SK-N-SH treated with all-trans-retinoic acid at 6 μM for 48 hours (cell line): ENCODE measurements at regions not wholly inside any gene's neighbourhood (a gene's known extent, or its start where the extent isn't known, plus 50 kb on each side); places are given as distances from the start of the nearest gene placed in this dataset.

ENCODE experiments used
- ATAC-seq: fragments of 200-7000 bp; cut with Tn5 transposase; 3 replicates; pipeline ENCODE4 v1.9.1; 2020; ENCODE audit warnings: mild to moderate bottlenecking, moderate library complexity
- ARNTL ChIP-seq: fragments of 450-650 bp; formaldehyde crosslinking; IDR thresholded peaks from 2 replicates; pipeline ENCODE4 v1.5.0; 2020; ENCODE audit warnings: low read depth, mild to moderate bottlenecking, moderate library complexity, borderline replicate concordance
- BACH2 ChIP-seq: fragments of 250-450 bp; sonication (Bioruptor Pico); IDR thresholded peaks from 2 replicates; pipeline ENCODE4 v1.9.0; 2021; ENCODE audit warnings: mild to moderate bottlenecking, borderline replicate concordance
- CSDC2 ChIP-seq: fragments of 250-450 bp; sonication (Bioruptor Pico); IDR thresholded peaks from 2 replicates; pipeline ENCODE4 v1.5.0; 2020; ENCODE audit warnings: mild to moderate bottlenecking, moderate library complexity
- ESRRG ChIP-seq: fragments of 250-450 bp; sonication (Bioruptor Pico); IDR thresholded peaks from 2 replicates; pipeline ENCODE4 v1.6.1; 2021; ENCODE audit warnings: mild to moderate bottlenecking
- GLIS3 ChIP-seq: fragments of 250-450 bp; sonication (Bioruptor Pico); IDR thresholded peaks from 2 replicates; pipeline ENCODE4 v1.5.0; 2020; ENCODE audit warnings: mild to moderate bottlenecking, moderate library complexity
- ISL1 ChIP-seq: fragments of 250-450 bp; sonication (Bioruptor Pico); IDR thresholded peaks from 2 replicates; pipeline ENCODE4 v2.1.2; 2022; ENCODE audit warnings: mild to moderate bottlenecking, moderate library complexity
- OSR1 ChIP-seq: fragments of 250-450 bp; sonication (Bioruptor Pico); IDR thresholded peaks from 2 replicates; pipeline ENCODE4 v1.8.0; 2022; ENCODE audit warnings: moderate library complexity, mild to moderate bottlenecking, inconsistent platforms
- PPARA ChIP-seq: fragments of 250-450 bp; sonication (Bioruptor Pico); IDR thresholded peaks from 2 replicates; pipeline ENCODE4 v1.5.0; 2020; ENCODE audit warnings: mild to moderate bottlenecking, borderline replicate concordance
- RARB ChIP-seq: fragments of 250-450 bp; sonication (Bioruptor Pico); IDR thresholded peaks from 2 replicates; pipeline ENCODE4 v1.8.0; 2021; ENCODE audit warnings: mild to moderate bottlenecking, moderate library complexity
- SNAI2 ChIP-seq: fragments of 250-450 bp; sonication (Bioruptor Pico); IDR thresholded peaks from 2 replicates; pipeline ENCODE4 v1.5.0; 2020; ENCODE audit warnings: mild to moderate bottlenecking, moderate library complexity
- TOX ChIP-seq: fragments of 250-450 bp; sonication (Bioruptor Pico); IDR thresholded peaks from 2 replicates; pipeline ENCODE4 v1.8.0; 2021; ENCODE audit warnings: mild to moderate bottlenecking, moderate library complexity, borderline replicate concordance
- ZC3H10 ChIP-seq: fragments of 250-450 bp; sonication (Bioruptor Pico); IDR thresholded peaks from 2 replicates; pipeline ENCODE4 v1.5.1; 2021; ENCODE audit warnings: mild to moderate bottlenecking, moderate library complexity
- ZFP3 ChIP-seq: fragments of 250-450 bp; sonication (Bioruptor Pico); IDR thresholded peaks from 2 replicates; pipeline ENCODE4 v1.5.0; 2020; ENCODE audit warnings: mild to moderate bottlenecking, moderate library complexity
- ZFP30 ChIP-seq: fragments of 450-650 bp; formaldehyde crosslinking; IDR thresholded peaks from 2 replicates; pipeline ENCODE4 v1.5.0; 2022; ENCODE audit warnings: mild to moderate bottlenecking, moderate library complexity
- ZNF565 ChIP-seq: fragments of 450-650 bp; formaldehyde crosslinking; conservative IDR thresholded peaks from 2 replicates; pipeline ENCODE4 v1.5.0; 2020; ENCODE audit warnings: low read depth, mild to moderate bottlenecking, moderate library complexity
- ZNF70 ChIP-seq: fragments of 450-650 bp; formaldehyde crosslinking; IDR thresholded peaks from 2 replicates; pipeline ENCODE4 v1.5.0; 2020; ENCODE audit warnings: mild to moderate bottlenecking, moderate library complexity
- TF ChIP-seq, protein P1 (sequence below): fragments of 250-450 bp; sonication (Bioruptor Pico); IDR thresholded peaks from 2 replicates; pipeline ENCODE4 v1.5.1; 2020; ENCODE audit warnings: low read depth, mild to moderate bottlenecking, moderate library complexity
- TF ChIP-seq, protein P2 (sequence below): fragments of 250-450 bp; sonication (Bioruptor Pico); IDR thresholded peaks from 2 replicates; pipeline ENCODE4 v1.8.0; 2020; ENCODE audit warnings: mild to moderate bottlenecking, moderate library complexity, borderline replicate concordance
- TF ChIP-seq, protein P3 (sequence below): fragments of 250-450 bp; sonication (Bioruptor Pico); IDR thresholded peaks from 2 replicates; pipeline ENCODE4 v1.5.1; 2021; ENCODE audit warnings: mild to moderate bottlenecking, moderate library complexity
- TF ChIP-seq, protein P4 (sequence below): fragments of 250-450 bp; sonication (Bioruptor Pico); IDR thresholded peaks from 2 replicates; pipeline ENCODE4 v1.8.0; 2021; ENCODE audit warnings: low read depth, mild to moderate bottlenecking, moderate library complexity, borderline replicate concordance

DNA sequence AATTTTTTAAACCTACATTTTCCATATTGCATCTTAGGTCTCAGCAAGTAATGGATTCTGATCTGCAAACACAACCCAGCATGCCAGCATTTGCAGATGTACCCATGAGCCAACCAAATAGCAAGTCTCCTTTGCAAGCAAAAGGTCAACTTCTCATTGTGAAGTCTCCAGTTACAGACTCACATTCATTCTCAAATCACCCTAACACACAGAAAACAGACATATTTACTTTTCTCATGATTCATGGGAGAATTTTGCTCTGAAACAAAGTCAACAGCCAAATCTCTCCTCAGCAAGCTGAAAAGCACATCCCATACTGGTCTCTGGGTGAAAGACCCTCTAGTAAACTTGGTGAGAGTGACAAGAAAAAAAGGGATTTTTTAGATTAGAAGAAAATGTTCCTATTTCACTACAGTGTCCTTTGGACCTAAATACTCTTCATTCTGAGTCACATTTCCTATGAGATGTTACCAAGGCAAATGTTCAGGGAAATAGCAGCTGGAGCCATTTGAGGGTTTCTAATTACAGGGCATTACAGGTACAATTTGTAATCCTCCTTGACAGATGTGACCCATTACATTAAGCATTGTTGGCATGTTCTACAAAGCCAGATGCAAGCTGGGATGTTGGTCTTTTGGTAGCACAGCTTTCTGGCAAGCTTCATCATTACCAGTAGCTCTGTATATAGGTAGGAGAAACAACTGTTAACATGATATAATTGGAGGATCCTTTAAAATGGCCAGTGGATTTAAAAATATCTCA lies 383.3 kb downstream of the SMARCA1 start:
- peak; percentile 69 for ATAC-seq

DNA sequence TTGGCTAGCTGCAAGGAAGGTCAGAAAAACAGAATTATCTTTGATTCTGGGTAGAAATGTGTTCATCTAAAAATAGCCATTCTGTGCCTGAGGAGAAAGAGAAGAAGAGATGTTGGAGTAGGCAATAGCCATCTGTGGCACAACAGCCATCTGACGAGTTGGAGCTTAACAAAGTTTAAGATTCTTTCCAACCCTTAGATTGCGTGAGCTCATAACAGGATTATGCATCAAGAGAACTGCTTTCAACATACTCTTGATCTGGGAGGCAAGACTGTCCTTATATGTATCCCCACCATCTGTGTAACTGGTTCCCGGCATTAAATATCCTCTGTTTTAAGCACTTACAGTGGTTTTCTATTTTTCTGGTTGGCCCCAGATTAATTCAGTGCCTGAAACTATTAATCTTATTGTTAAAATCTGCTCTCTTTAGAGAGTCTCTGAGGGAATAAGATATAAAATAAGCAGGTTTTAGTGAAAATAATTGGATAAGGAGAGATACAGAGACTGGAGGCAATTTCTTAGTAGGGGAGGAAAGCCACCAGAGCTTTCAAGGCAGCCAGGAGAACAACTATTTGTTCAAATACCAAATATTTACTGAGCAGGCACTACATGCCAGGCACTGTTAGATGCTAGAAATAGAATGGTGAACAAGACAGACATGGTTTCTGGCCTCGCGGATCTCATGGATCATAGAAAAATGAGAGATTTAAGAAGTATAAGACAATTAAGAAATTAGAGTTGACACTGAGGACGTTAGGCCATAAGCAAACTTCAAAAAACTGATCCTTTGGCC lies 398.0 kb downstream of the SMARCA1 start:
- no peak for ATAC-seq
- TF ChIP-seq TOX (CRISPR knock-in tag), result no peak
- no peak for TF ChIP-seq ISL1 (CRISPR knock-in tag)
- no peak for TF ChIP-seq OSR1
- TF ChIP-seq ARNTL (CRISPR knock-in tag), result no peak
- TF ChIP-seq ZFP30 (CRISPR knock-in tag), result no peak
- no peak for TF ChIP-seq BACH2 (CRISPR knock-in tag)
- no peak for TF ChIP-seq ZFP3 (CRISPR knock-in tag)
- no peak for TF ChIP-seq SNAI2 (CRISPR knock-in tag)
- TF ChIP-seq, protein P1, sequence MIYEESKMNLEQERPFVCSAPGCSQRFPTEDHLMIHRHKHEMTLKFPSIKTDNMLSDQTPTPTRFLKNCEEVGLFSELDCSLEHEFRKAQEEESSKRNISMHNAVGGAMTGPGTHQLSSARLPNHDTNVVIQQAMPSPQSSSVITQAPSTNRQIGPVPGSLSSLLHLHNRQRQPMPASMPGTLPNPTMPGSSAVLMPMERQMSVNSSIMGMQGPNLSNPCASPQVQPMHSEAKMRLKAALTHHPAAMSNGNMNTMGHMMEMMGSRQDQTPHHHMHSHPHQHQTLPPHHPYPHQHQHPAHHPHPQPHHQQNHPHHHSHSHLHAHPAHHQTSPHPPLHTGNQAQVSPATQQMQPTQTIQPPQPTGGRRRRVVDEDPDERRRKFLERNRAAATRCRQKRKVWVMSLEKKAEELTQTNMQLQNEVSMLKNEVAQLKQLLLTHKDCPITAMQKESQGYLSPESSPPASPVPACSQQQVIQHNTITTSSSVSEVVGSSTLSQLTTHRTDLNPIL (CRISPR knock-in tag), result no peak
- TF ChIP-seq, protein P2, sequence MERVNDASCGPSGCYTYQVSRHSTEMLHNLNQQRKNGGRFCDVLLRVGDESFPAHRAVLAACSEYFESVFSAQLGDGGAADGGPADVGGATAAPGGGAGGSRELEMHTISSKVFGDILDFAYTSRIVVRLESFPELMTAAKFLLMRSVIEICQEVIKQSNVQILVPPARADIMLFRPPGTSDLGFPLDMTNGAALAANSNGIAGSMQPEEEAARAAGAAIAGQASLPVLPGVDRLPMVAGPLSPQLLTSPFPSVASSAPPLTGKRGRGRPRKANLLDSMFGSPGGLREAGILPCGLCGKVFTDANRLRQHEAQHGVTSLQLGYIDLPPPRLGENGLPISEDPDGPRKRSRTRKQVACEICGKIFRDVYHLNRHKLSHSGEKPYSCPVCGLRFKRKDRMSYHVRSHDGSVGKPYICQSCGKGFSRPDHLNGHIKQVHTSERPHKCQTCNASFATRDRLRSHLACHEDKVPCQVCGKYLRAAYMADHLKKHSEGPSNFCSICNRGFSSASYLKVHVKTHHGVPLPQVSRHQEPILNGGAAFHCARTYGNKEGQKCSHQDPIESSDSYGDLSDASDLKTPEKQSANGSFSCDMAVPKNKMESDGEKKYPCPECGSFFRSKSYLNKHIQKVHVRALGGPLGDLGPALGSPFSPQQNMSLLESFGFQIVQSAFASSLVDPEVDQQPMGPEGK (CRISPR knock-in tag), result no peak
- TF ChIP-seq ZC3H10, result no peak
- TF ChIP-seq ESRRG (CRISPR knock-in tag), result no peak
- TF ChIP-seq GLIS3 (CRISPR knock-in tag), result no peak
- TF ChIP-seq, all 23 proteins: peak for 0

More for the DNA sequence above, 383.3 kb downstream of the SMARCA1 start:
- TF ChIP-seq ISL1 (CRISPR knock-in tag) (no peak), RARB (CRISPR knock-in tag) (no peak)

DNA sequence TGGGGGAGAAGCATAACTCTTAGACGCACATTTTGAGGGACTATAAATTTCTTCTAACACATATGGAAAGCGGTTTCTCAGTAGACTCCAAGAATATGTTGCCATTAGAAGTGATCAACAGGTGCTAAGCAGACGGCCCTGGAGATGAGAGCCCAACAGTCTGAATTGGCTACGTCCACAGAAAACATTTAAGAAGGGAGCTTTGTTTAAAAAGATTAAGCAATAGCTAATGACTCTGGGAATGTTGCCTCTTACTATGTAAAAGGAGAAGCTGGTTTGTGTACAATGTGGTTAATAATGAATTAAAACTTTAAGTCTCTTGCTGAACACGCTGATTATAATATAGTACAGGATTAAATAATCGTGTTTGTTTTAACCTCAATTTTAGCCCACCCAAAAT lies 399.5 kb downstream of the SMARCA1 start:
- TF ChIP-seq ZC3H10, result no peak
- TF ChIP-seq, protein P3, sequence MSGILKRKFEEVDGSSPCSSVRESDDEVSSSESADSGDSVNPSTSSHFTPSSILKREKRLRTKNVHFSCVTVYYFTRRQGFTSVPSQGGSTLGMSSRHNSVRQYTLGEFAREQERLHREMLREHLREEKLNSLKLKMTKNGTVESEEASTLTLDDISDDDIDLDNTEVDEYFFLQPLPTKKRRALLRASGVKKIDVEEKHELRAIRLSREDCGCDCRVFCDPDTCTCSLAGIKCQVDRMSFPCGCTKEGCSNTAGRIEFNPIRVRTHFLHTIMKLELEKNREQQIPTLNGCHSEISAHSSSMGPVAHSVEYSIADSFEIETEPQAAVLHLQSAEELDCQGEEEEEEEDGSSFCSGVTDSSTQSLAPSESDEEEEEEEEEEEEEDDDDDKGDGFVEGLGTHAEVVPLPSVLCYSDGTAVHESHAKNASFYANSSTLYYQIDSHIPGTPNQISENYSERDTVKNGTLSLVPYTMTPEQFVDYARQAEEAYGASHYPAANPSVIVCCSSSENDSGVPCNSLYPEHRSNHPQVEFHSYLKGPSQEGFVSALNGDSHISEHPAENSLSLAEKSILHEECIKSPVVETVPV, result no peak
- no peak for TF ChIP-seq ZNF565 (CRISPR knock-in tag)
- TF ChIP-seq PPARA (CRISPR knock-in tag), result no peak
- ATAC-seq, result no peak

DNA sequence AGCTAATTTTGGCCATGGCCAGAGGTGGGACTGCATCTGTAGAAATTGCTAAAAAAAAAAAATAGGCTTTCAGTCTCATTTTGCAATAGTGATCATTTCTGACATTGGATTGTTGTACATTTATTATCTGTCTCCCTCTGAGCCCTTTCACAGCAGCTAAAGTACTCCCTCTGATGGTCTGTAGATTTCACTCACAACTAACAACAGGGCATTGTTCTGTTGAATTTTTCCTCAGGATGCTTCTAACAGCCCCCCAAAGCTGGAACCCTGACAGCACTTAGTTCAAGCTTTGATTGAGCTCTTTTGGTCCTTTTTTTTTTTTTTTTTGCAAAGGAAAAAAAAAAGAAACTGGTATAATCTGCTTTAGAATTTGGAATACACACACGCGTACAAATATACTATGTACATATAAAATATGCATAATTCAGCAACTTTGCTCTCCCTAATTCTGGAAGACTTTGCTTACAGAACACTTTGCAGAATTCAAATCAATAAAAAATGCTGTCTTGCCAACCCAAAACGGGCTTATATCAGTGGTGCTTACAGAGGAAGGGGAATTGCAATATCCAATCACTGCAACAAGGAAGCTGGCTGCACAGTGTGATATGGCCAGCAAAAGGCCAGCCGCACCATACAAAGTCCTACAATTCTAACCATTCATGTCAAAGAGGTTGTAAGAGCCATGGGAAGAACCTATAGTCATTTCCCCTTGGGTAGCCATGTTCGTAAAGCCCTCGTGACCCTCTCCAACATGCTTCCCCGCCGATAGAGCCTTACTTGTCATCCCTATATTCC lies 406.4 kb downstream of the SMARCA1 start:
- TF ChIP-seq SNAI2 (CRISPR knock-in tag), result no peak
- TF ChIP-seq, protein P4, sequence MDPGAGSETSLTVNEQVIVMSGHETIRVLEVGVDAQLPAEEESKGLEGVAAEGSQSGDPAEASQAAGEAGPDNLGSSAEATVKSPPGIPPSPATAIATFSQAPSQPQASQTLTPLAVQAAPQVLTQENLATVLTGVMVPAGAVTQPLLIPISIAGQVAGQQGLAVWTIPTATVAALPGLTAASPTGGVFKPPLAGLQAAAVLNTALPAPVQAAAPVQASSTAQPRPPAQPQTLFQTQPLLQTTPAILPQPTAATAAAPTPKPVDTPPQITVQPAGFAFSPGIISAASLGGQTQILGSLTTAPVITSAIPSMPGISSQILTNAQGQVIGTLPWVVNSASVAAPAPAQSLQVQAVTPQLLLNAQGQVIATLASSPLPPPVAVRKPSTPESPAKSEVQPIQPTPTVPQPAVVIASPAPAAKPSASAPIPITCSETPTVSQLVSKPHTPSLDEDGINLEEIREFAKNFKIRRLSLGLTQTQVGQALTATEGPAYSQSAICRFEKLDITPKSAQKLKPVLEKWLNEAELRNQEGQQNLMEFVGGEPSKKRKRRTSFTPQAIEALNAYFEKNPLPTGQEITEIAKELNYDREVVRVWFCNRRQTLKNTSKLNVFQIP, result no peak
- no peak for TF ChIP-seq TOX (CRISPR knock-in tag)
- TF ChIP-seq ZNF70, result no peak
- TF ChIP-seq CSDC2 (CRISPR knock-in tag), result no peak
- no peak for ATAC-seq
